ENCODE measurements at regions not wholly inside any gene's neighbourhood (a gene's known extent, or its start where the extent isn't known, plus 50 kb on each side); places are given as distances from the start of the nearest gene placed in this dataset.

DNA sequence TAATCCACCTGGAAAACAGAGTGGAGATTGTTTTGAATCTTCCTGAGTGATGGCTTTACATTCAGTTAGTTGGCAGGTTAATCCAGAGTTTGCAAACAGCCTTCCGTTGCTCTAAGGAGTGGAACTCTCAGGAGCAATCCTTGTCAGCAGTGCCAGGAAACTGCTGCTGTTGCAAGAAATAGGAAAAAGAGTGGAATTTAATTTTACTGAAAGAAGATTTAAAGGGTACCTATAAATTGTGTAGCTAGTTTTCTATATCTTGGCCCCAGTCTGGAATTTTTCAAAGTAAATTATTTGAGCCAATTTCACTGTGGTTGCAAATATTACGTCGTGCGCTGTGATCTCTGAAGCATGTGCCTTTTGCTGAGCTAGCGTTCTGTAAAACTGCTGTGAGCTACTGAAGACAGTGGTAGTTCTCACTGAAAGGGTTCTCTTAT is 55.5 kb upstream of the SLC5A12 start:
- Histone ChIP-seq H3K36me3 (no peaks in the 10 kb centered on the region), H3K27ac (no peak overlapping the region)
- intact Hi-C loops (cut with DNase I; ENCODE audit: low total_unique reads): no loop called here

DNA sequence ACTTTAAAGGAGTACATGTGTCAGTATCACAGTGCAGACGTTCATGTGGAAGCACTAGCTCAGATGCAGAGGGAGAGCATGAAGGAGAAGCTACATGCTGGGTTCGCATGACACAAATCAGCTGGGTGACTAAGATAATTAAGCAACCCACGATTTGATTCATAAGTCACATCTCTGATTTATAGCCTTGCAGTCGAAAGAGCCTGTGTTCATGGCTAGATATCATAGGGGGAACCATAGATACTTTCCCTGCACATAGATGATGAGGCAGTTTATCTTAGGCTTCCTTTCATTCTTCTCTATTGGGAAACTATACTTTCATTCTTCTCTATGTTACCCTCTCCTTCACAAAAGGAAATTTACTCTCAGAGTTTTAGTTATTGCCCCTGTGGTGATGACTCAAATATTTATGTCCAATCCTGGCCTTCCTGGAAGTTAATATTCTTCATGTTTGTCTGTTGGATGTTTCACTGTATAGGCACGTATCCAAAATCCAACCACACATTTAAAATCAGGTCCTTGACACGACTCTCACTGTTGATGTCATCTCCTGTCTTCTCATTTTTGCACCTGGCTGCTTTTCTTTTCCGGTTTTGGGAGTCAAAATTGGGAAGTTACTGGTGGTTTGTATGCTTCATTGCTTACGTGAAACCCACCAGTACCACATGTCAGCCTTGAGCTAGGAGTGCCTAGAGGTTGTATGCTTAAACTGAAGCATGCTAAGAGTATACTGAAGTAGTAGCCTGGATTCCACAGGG is 56.3 kb upstream of the SLC5A12 start:
- no peaks in the 10 kb centered on the region for H3K27me3 ChIP-seq
- no peak for DNase-seq
- intact Hi-C loops (cut with DNase I; ENCODE audit: low total_unique reads): no loop called here
- no peak overlapping the region for H3K27ac ChIP-seq
- WGBS, 5 donors: 51 to 70% (median 63%) methylated on average over 8 of the region's 8 CpGs
- no peak overlapping the region for H3K4me3 ChIP-seq
- TF ChIP-seq, protein P1, sequence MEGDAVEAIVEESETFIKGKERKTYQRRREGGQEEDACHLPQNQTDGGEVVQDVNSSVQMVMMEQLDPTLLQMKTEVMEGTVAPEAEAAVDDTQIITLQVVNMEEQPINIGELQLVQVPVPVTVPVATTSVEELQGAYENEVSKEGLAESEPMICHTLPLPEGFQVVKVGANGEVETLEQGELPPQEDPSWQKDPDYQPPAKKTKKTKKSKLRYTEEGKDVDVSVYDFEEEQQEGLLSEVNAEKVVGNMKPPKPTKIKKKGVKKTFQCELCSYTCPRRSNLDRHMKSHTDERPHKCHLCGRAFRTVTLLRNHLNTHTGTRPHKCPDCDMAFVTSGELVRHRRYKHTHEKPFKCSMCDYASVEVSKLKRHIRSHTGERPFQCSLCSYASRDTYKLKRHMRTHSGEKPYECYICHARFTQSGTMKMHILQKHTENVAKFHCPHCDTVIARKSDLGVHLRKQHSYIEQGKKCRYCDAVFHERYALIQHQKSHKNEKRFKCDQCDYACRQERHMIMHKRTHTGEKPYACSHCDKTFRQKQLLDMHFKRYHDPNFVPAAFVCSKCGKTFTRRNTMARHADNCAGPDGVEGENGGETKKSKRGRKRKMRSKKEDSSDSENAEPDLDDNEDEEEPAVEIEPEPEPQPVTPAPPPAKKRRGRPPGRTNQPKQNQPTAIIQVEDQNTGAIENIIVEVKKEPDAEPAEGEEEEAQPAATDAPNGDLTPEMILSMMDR (IDR thresholded peaks at IDR 0.05): no peak
- TF ChIP-seq POLR2AphosphoS5 (IDR thresholded peaks at IDR 0.05) (no peak), EP300 (IDR thresholded peaks at IDR 0.05) (no peak), POLR2A (IDR thresholded peaks at IDR 0.05) (no peak)
- peaks cover 0 to 12% (median 0%) of the 10 kb centered on the region in 4 donors for H3K4me1 ChIP-seq
- peaks cover 0 to under 1% (median 0%) of the 10 kb centered on the region in 4 donors for H3K9me3 ChIP-seq
- H3K36me3 ChIP-seq: no peaks in the 10 kb centered on the region

More for the DNA sequence above, 55.5 kb upstream of the SLC5A12 start:
- H3K27me3 ChIP-seq: no peaks in the 10 kb centered on the region
- WGBS, 5 donors: 46 to 72% (median 68%) methylated on average over 5 of the region's 5 CpGs
- no peaks in the 10 kb centered on the region for H3K9me3 ChIP-seq
- peak in 1 of 2 donors; percentile 23 for DNase-seq
- no peak for TF ChIP-seq POLR2A (IDR thresholded peaks at IDR 0.05)
- TF ChIP-seq EP300 (IDR thresholded peaks at IDR 0.05): no peak
- TF ChIP-seq, protein P1 (IDR thresholded peaks at IDR 0.05): no peak
- no peak for TF ChIP-seq POLR2AphosphoS5 (IDR thresholded peaks at IDR 0.05)
- H3K4me3 ChIP-seq: no peak overlapping the region
- H3K4me1 ChIP-seq: peaks cover 0 to 12% (median 0%) of the 10 kb centered on the region in 4 donors

DNA sequence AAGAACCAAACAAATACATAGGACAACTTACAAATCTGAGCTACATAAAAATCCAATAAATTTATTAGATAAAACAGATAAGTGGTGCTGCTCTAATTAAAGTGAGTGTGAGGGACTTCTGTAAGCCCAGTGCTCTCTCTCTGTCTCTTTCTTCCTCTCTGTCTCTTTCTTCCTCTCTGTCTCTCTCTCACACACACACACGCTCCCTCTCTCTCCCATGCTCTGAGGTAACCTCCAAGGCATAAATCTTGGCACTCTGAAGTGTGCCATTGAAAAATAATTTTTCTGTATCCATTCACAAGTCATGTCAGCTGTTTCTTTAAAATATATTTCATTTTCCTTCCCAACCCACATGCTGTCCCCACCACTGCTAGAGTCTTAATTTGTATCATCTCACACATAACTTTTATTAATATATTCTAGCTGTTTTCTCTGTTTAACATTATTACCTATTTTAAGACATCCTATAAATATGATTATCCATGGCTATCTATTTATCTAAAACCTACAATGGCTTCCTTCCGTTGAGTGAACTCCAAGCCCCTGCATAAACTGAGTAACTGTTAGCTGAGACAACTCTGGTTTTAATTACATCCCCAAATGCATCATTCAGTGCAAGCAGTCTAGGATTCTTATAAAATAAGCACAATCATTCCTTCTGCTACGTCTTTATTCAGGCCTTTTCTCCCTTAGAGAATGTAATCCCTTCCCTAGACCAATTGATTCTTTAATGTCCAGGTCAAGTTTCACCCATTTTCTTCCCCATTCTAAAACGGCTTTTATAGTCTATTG is 57.4 kb upstream of the SLC5A12 start:
- peaks cover 4 to 11% (median 9%) of the 10 kb centered on the region in 4 donors for H3K9me3 ChIP-seq
- DNase-seq: no peak
- H3K4me3 ChIP-seq: no peak overlapping the region
- H3K27ac ChIP-seq: no peak overlapping the region
- H3K4me1 ChIP-seq: peaks cover 0 to 12% (median 0%) of the 10 kb centered on the region in 4 donors
- no peaks in the 10 kb centered on the region for H3K36me3 ChIP-seq
- WGBS, 5 donors: 71 to 85% (median 80%) methylated on average over 4 of the region's 4 CpGs
- intact Hi-C loops (cut with DNase I; ENCODE audit: low total_unique reads): no loop called here
- TF ChIP-seq, protein P1 (IDR thresholded peaks at IDR 0.05): no peak
- TF ChIP-seq POLR2AphosphoS5 (IDR thresholded peaks at IDR 0.05) (no peak), POLR2A (IDR thresholded peaks at IDR 0.05) (no peak), EP300 (IDR thresholded peaks at IDR 0.05) (no peak)
- no peaks in the 10 kb centered on the region for H3K27me3 ChIP-seq

DNA sequence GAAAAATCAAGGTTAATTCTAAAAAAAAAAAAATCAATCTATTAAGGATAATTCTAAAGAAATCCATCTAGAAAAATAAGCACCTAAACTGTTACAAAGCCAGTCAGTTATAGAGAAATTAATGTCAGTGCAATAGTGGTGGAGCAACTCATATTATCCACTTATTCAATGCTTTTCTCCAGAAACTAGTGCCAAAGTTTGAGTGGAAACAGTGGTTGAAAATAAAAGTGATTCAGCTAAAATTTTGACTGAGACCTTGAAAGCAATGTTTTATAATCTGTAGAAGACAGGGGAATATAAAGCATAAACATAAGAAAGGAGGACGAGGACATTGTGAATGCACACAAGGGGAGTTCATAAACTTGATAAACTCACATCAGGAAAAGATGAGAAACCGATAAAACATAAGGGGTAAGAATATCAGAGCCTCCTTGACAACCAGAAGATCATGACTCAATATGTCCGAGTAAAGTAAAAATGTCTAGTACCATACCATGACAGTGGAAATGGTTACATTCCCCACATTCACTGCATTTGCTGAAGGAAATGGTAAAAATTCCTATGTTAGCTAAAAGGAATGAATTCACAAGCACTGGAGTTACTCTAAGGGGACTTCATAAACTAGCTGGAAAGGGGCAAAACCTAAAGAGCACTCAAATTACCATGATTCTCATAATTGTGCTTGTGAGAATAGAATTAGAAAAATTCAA is 58.7 kb upstream of the SLC5A12 start:
- WGBS, 5 donors: 69 to 82% (median 72%) methylated on average over 3 of the region's 3 CpGs
- no peak overlapping the region for H3K27ac ChIP-seq
- intact Hi-C loops (cut with DNase I; ENCODE audit: low total_unique reads): no loop called here
- DNase-seq: no peak
- H3K27me3 ChIP-seq: no peaks in the 10 kb centered on the region
- H3K9me3 ChIP-seq: peaks cover 7 to 23% (median 15%) of the 10 kb centered on the region in 4 donors
- no peak overlapping the region for H3K4me3 ChIP-seq
- TF ChIP-seq EP300 (IDR thresholded peaks at IDR 0.05): no peak
- TF ChIP-seq, protein P1 (IDR thresholded peaks at IDR 0.05): no peak
- TF ChIP-seq POLR2AphosphoS5 (IDR thresholded peaks at IDR 0.05): no peak
- no peak for TF ChIP-seq POLR2A (IDR thresholded peaks at IDR 0.05)
- H3K36me3 ChIP-seq: no peaks in the 10 kb centered on the region
- peaks cover 0 to 12% (median 0%) of the 10 kb centered on the region in 4 donors for H3K4me1 ChIP-seq
